DMS 273 (cell line): ENCODE measurements at regions not wholly inside any gene's neighbourhood (a gene's known extent, or its start where the extent isn't known, plus 50 kb on each side); places are given as distances from the start of the nearest gene placed in this dataset.
A peak's percentile ranks its signal among the peaks of the same experiment; 100 is the strongest.
"Not testable (repeated sequence)": the region's sequence is repeated elsewhere in the genome, so short reads cannot be mapped to it uniquely, and the experiment has no call there.

Source experiments
- DNase-seq: peaks from one replicate; lab custom pipeline; 2025; ENCODE audit not compliant: unreplicated experiment; lab: John Stamatoyannopoulos, UW

GRCh38 chr10:34016576-34016975 is 682.1 kb upstream of the NRP1 start:
- DNase-seq = no peak

DNA sequence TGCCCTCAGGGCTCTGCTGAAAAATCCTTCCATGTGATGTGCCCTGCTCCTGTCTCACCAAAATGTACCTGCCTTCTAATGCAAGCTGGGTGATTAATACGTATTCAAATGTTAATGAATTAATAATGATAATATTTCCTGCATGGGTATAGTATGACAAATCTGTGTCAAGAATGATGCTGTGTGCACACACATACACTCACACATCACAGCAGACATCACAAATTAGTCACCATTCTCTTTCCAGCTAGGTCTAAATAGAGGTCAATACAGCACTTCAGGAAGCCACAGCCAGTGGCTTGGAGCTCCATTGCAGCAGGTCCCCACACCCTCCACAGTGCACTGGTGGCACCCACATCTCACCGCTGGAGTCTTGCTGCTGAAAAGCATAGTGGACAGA is 681.2 kb upstream of the NRP1 start:
- no peak for DNase-seq

DNA sequence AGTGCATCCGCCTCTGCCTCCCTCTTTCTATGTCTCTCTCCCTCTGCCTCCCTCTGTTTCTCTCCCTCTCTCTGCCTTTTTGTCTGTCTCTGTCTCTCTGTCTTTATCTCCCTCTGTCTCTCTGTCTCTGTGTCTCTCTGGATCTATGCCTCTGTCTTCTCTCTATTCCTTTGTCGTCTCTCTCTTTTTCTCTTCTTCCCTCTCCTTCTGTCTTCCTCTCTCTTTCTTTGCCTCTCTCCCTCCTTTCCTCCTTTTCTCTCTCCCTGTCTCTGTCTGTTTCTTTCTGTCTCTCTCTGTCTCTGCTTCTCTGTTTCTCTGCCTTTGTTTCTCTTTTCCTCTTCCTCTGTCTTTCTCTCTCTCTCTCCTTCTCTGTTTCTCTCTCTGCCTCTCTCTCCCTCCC is 678.8 kb upstream of the NRP1 start:
- no peak for DNase-seq

- DNase-seq = no peak
These were observed 676.4 kb upstream of the NRP1 start for GRCh38 chr10:34010891-34011290.

DNA sequence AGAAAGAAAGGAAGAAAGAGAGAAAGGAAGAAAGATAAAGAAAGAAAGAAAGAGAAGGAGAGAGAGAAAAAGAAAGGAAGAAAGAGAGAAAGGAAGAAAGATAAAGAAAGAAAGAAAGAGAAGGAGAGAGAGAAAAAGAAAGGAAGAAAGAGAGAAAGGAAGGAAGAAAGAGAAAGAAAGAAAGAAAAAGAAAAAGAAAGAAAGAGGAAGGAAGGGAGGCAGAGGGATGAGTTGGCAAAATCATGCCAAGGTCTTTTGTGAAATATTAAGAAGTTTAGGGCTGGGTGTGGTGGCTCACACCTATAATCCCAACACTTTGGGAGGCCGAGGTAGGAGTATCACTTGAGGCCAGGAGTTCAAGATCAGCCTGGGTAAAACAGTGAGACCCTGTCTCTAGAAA is 675.8 kb upstream of the NRP1 start:
- not testable (repeated sequence) for DNase-seq

DNA sequence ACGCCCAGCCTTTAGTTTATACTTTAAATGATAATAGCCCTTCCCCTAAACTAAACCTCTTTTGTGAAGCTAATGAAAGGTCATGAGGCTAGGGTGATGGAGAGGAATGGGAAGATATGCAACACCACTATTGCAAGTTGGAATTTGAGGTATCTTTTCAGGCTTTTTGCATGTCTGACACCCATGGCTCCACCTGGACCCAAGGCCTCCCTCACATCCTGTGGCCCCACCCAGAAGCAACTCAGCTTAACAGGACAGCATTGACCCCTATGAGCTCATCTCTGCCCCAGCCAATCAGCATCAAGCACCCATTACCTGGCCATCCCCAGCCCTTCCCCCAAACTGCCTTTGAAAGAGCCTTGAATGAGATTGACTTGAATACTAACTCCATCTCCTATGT is 674.2 kb upstream of the NRP1 start:
- no peak for DNase-seq

DNA sequence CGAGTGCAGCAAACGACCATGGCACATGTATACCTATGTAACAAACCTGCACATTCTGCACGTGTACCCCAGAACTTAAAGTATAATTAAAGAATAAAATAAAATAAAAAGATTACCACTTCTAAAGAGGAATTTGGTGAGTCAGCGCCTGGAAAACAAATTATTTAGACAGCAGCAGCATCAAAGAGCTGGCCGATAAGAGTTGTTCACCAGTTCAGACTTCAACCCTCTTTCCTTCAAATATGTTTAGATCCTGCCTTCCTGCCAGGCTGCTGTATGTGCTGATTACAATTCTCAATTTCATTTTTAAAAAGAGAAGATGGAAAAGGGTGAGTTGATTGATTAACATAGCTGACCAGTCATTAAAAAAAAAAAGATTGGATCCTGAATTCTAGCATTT is 672.0 kb upstream of the NRP1 start:
- DNase-seq = no peak

DNA sequence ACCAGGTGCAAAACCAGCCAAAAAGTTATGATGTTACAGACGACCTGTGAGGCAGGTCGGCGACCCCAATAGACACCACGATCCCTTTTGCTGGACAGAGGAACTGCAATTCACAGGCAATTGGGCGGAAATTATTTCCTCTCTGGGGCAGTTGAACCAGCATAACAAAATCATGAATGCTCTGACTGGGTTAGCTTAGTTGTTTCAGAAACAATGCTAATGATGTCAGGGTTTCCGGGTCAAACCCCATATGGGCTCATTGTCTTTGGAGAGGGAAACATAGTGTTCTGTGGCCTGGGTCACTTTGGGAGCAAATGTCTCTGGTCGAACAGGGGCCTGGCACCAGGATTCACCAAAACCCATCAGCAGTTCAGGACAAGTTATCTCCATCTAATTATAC is 669.1 kb upstream of the NRP1 start:
- DNase-seq = no peak

DNA sequence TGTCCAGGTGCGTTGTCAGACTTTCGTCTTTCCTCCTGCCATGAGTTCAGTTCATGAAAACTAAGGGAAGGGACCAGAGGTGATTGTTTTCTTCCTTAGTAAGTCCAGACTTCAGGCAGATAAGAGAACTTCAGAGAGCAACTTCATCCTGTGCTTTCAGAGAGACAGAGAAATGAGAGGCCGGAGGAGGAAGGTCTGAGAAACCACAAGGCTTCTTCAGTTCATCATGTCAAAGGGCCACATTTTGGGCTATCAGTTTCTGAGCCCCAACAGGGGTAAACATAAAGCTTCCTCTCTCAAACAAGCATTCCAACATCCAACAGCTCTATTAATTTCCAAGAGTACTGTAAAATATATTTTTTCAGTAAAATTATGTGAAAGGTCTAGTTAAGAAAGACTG is 668.4 kb upstream of the NRP1 start:
- DNase-seq = no peak

GRCh38 chr10:34001831-34002230 is 667.4 kb upstream of the NRP1 start:
- no peak for DNase-seq

GRCh38 chr10:34001087-34001580 is 666.7 kb upstream of the NRP1 start:
- no peak for DNase-seq

DNA sequence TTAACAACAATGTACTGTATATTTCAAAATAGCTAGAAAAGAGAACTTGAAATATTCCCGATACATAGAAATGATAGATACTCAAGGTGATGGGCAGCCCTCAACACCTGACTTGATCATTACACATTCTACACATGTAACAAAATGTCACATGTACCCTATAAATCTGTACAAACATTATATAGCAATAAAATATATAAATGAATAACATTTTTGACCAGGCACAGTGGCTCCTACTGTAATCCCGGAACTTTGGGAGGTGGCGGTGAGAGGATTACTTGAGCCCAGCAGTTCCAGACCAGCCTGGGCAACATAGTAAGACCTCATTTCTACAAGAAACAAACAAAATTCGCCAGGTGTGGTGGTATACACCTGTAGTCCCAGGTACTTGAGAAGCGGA is 659.5 kb upstream of the NRP1 start:
- DNase-seq = no peak

DNA sequence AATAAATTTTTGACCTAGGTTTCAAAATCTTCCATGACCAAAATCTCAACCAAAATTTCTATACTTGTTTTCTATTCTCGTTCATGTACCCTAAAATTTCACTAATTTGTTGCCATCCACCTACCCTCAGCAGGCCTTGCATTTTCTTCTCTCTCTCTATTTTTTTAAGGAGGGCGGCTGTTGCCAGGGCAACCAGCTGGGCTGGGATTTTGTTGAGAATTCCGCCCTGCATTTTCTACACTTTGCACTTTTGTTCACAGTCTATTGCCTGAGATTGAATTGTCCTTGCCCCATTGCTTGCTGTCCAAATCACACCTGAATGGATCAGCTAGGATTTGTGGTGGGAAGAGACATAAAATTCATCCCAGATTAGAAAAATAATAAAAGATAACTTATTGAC is 657.5 kb upstream of the NRP1 start:
- no peak for DNase-seq

- DNase-seq = no peak
These were observed 652.0 kb upstream of the NRP1 start for GRCh38 chr10:33986515-33986914.

- DNase-seq = no peak
These were observed 651.5 kb upstream of the NRP1 start for GRCh38 chr10:33986016-33986415.

DNA sequence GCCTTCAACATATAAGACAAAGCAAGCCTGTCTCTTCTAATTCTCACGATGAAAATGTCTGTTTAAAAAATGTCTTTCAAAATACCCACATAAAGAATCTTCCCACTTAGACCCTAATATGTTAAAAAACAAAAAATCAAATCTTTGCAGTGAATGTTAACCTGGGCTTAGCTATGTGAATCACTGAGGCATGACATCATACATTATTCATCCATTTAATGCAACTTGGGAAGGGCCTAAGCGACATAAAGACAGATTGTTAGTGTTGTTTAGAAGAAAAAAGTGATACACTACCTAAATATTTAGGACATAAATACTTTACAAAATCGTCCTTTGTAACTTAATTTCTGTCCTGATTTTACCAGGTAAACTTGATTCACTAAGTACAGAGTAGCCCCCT is 648.5 kb upstream of the NRP1 start:
- DNase-seq = no peak

DNA sequence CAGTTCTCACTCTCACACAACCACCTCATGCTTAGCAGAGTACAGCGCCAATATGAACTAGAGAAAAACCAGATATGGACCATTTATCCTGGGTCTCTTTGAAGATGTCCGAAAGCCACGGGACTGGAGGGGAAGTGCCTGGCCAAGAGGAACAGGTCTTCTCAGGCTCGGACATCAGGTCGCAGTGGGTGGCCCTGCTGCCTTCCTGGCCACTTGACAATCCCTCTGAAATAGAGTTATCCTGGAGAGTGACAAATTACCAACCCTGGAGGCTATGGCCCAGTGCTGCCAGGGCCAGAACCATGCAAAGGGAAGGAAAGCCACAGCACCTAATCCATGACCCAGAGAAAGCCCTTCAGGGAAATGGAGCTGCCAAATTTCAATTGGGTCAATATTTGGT is 646.8 kb upstream of the NRP1 start:
- no peak for DNase-seq

- no peak for DNase-seq
These were observed 644.7 kb upstream of the NRP1 start for GRCh38 chr10:33979195-33979594.

DNA sequence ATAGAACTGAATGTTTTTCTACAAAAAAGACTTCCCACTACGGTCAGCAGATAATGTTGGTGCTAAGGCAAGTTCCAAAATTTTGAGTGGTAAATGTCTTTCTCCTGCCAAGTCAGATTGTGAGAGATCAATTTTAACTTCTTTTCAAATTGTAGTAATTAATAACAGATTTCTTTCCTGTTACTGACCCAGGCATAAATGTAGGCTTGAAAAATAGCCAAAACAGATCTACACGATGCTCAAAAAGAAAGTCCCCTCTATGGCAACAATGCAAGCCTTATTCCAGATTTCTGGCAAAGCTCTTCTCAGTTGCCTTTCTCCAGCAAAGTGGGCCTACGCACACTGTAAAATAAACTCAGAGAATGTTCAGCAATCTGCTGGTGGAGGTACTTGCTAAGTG is 641.0 kb upstream of the NRP1 start:
- DNase-seq = no peak

DNA sequence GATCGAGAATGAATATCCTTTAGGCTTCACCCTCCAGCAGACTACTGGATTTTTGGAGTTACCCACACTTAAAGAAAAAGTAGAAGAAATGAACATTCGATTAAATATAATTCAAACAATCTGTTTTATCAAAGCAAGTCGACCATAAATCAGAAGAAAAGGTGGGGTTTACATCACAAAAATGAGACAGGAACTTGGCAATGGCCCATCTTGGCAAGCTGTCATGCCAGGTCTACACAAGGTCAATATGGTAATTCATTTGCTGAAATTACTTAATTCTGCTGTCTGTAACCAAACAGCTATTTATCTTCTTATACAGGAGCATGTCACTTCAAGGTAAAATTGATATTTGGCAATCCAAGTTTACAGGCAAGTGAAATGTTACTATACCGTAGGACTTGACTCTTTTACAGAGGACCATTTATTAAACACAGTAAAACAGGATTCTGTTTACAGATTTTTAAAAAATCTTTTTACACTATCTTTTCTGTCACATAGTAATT is 640.6 kb upstream of the NRP1 start:
- DNase-seq = peak; percentile 22

GRCh38 chr10:33968983-33969382 is 634.5 kb upstream of the NRP1 start:
- no peak for DNase-seq

- DNase-seq = no peak
These were observed 633.2 kb upstream of the NRP1 start for GRCh38 chr10:33967606-33968120.

GRCh38 chr10:33966946-33967345 is 632.5 kb upstream of the NRP1 start:
- no peak for DNase-seq
